IMR-90 (cell line): ENCODE measurements at regions not wholly inside any gene's neighbourhood (a gene's known extent, or its start where the extent isn't known, plus 50 kb on each side); places are given as distances from the start of the nearest gene placed in this dataset.

Source experiments
- ATAC-seq: fragments of 200-7000 bp; cut with Tn5 transposase; 2 replicates; pipeline ENCODE4 v1.9.1; 2020; ENCODE audit warnings: low read depth, mild to moderate bottlenecking, moderate library complexity
- BruUV-seq: library from RNA; stranded (reverse); fragments of 400-500 nt; replicated peaks from 2 replicates; lab custom pipeline; 2021; lab: Mats Ljungman, UMichigan
- CTCF ChIA-PET: fragments of 300-600 bp; formaldehyde crosslinking; extraction: SDS; loops from one replicate; lab custom pipeline; 2021; ENCODE audit warnings: antibody characterized with exemption; lab: Yijun Ruan, JAX
- POLR2A ChIA-PET: fragments of 300-600 bp; sonication (Branson Sonifier 250); formaldehyde crosslinking; loops from one replicate; lab custom pipeline; 2022; ENCODE audit warnings: antibody characterized with exemption; ENCODE audit not compliant: unreplicated experiment; lab: Charles Lee
- DNase-seq: peaks from one replicate; pipeline ENCODE4 v3.0.0; 2013
- H2AFZ ChIP-seq: replicated peaks from 2 replicates; pipeline ENCODE3; 2013; ENCODE audit warnings: low read length, mild to moderate bottlenecking; ENCODE audit not compliant: poor library complexity
- H2AK5ac ChIP-seq: 2 replicates; pipeline ENCODE4 v1.6.1; 2013; ENCODE audit warnings: low read depth, low read length, inconsistent platforms
- H2AK9ac ChIP-seq: replicated peaks from 2 replicates; pipeline ENCODE3; 2013; ENCODE audit warnings: mild to moderate bottlenecking, low read depth, low read length, moderate library complexity; ENCODE audit not compliant: poor library complexity
- H2BK120ac ChIP-seq: 2 replicates; pipeline ENCODE4 v1.6.1; 2013; ENCODE audit warnings: low read depth, low read length, inconsistent platforms
- H2BK15ac ChIP-seq: 3 replicates; pipeline ENCODE4 v1.6.1; 2013; ENCODE audit warnings: low read depth, low read length, inconsistent platforms
- H2BK20ac ChIP-seq: 2 replicates; pipeline ENCODE4 v1.6.1; 2013; ENCODE audit warnings: low read depth, mild to moderate bottlenecking, inconsistent platforms, low read length, moderate library complexity
- H2BK5ac ChIP-seq: 2 replicates; pipeline ENCODE4 v1.6.1; 2013; ENCODE audit warnings: mild to moderate bottlenecking, low read depth, low read length, inconsistent platforms; ENCODE audit not compliant: poor library complexity, severe bottlenecking
- H3K14ac ChIP-seq: replicated peaks from 2 replicates; pipeline ENCODE4 v1.6.1; 2013; ENCODE audit warnings: low read depth, low read length, inconsistent platforms
- H3K18ac ChIP-seq: 2 replicates; pipeline ENCODE4 v1.6.1; 2013; ENCODE audit warnings: low read depth, low read length, control low read depth
- H3K23ac ChIP-seq: 2 replicates; pipeline ENCODE4 v1.6.1; 2013; ENCODE audit warnings: low read depth, low read length, inconsistent platforms
- H3K27ac ChIP-seq: 2 replicates; pipeline ENCODE4 v1.5.1; 2013; ENCODE audit warnings: mild to moderate bottlenecking, control low read depth, low read length; ENCODE audit not compliant: insufficient read depth
- H3K27me3 ChIP-seq: 2 replicates; pipeline ENCODE4 v1.6.1; 2013; ENCODE audit warnings: low read length; ENCODE audit not compliant: control insufficient read depth, insufficient read depth
- H3K36me3 ChIP-seq: 2 replicates; pipeline ENCODE4 v1.6.1; 2013; ENCODE audit warnings: low read length, mixed read lengths; ENCODE audit not compliant: control insufficient read depth, insufficient read depth
- H3K4ac ChIP-seq: 2 replicates; pipeline ENCODE4 v1.6.1; 2013; ENCODE audit warnings: low read depth, low read length, inconsistent platforms
- H3K4me1 ChIP-seq: 2 replicates; pipeline ENCODE4 v1.6.1; 2013; ENCODE audit warnings: low read length, mixed read lengths; ENCODE audit not compliant: control insufficient read depth, insufficient read depth
- H3K4me2 ChIP-seq: 2 replicates; pipeline ENCODE4 v1.6.1; 2013; ENCODE audit warnings: low read depth, mild to moderate bottlenecking, control low read depth, low read length, moderate library complexity
- H3K4me3 ChIP-seq: 2 replicates; pipeline ENCODE4 v1.5.1; 2013; ENCODE audit warnings: low read depth, mild to moderate bottlenecking, control low read depth, low read length, moderate library complexity; ENCODE audit not compliant: insufficient read depth
- H3K56ac ChIP-seq: 2 replicates; pipeline ENCODE4 v1.6.1; 2013; ENCODE audit warnings: low read length, inconsistent platforms; ENCODE audit not compliant: insufficient read depth; ENCODE audit errors: extremely low read depth
- H3K79me1 ChIP-seq, 2 experiments: 2 replicates each; pipeline ENCODE4 v1.6.1; 2013; ENCODE audit warnings: low read length in 2 of 2, inconsistent platforms in 1 of 2, low read depth in 1 of 2
- H3K9ac ChIP-seq: 2 replicates; pipeline ENCODE4 v1.6.1; 2013; ENCODE audit warnings: low read depth, low read length, control low read depth
- H3K9me1 ChIP-seq: 2 replicates; pipeline ENCODE4 v1.6.1; 2013; ENCODE audit warnings: low read length, inconsistent platforms; ENCODE audit not compliant: insufficient read depth
- H3K9me3 ChIP-seq: 2 replicates; pipeline ENCODE4 v1.6.1; 2013; ENCODE audit warnings: low read length; ENCODE audit not compliant: control insufficient read depth, insufficient read depth
- H4K20me1 ChIP-seq: 2 replicates; pipeline ENCODE4 v1.6.1; 2013; ENCODE audit warnings: low read length, inconsistent platforms; ENCODE audit not compliant: insufficient read depth
- H4K5ac ChIP-seq: 2 replicates; pipeline ENCODE4 v1.6.1; 2013; ENCODE audit warnings: mild to moderate bottlenecking, low read depth, low read length, control low read depth
- H4K8ac ChIP-seq, 2 experiments: 2 replicates each; pipeline ENCODE4 v1.6.1; 2013; ENCODE audit warnings: low read depth in 2 of 2, low read length in 2 of 2, control low read depth in 1 of 2, inconsistent platforms in 1 of 2
- H4K91ac ChIP-seq: 2 replicates; pipeline ENCODE4 v1.6.1; 2013; ENCODE audit warnings: low read depth, low read length, inconsistent platforms; ENCODE audit not compliant: insufficient read depth
- BHLHE40 ChIP-seq: fragments of 150-350 bp; IDR thresholded peaks from 2 replicates; pipeline ENCODE4 v1.6.1; 2016; ENCODE audit warnings: mild to moderate bottlenecking, low read depth, low read length
- CEBPB ChIP-seq: IDR thresholded peaks from 2 replicates; pipeline ENCODE4 v1.6.1; 2012; ENCODE audit warnings: low read depth, low read length, improper control_type of control experiment
- CHD1 ChIP-seq: IDR thresholded peaks from 2 replicates; pipeline ENCODE4 v1.6.1; 2012; ENCODE audit warnings: low read depth, low read length, improper control_type of control experiment
- ELK1 ChIP-seq: fragments of 150-350 bp; IDR thresholded peaks from 2 replicates; pipeline ENCODE4 v1.6.1; 2016; ENCODE audit warnings: low read depth, mild to moderate bottlenecking, low read length, moderate library complexity, borderline replicate concordance
- FOS ChIP-seq: fragments of 150-350 bp; IDR thresholded peaks from 2 replicates; pipeline ENCODE4 v1.6.1; 2016; ENCODE audit warnings: low read depth, low read length
- MAFK ChIP-seq: IDR thresholded peaks from 2 replicates; pipeline ENCODE4 v1.6.1; 2012; ENCODE audit warnings: low read depth, low read length, improper control_type of control experiment
- MAZ ChIP-seq: IDR thresholded peaks from 2 replicates; pipeline ENCODE4 v1.6.1; 2012; ENCODE audit warnings: low read depth, mild to moderate bottlenecking, low read length, improper control_type of control experiment, moderate library complexity, borderline replicate concordance
- MXI1 ChIP-seq: IDR thresholded peaks from 2 replicates; pipeline ENCODE4 v1.6.1; 2012; ENCODE audit warnings: low read depth, mild to moderate bottlenecking, low read length, moderate library complexity, borderline replicate concordance
- NFE2L2 ChIP-seq: fragments of 150-350 bp; IDR thresholded peaks from 2 replicates; pipeline ENCODE4 v1.6.1; 2016; ENCODE audit warnings: low read depth, mild to moderate bottlenecking, low read length
- POLR2A ChIP-seq: IDR thresholded peaks from 2 replicates; pipeline ENCODE4 v1.6.1; 2012; ENCODE audit warnings: mild to moderate bottlenecking, low read depth, low read length
- RAD21 ChIP-seq: IDR thresholded peaks from 2 replicates; pipeline ENCODE4 v1.6.1; 2012; ENCODE audit warnings: low read length, improper control_type of control experiment
- RCOR1 ChIP-seq: IDR thresholded peaks from 2 replicates; pipeline ENCODE4 v1.6.1; 2012; ENCODE audit warnings: mild to moderate bottlenecking, low read length, improper control_type of control experiment; ENCODE audit not compliant: insufficient replicate concordance
- RFX5 ChIP-seq: IDR thresholded peaks from 2 replicates; pipeline ENCODE4 v1.8.0; 2012; ENCODE audit warnings: low read depth, mild to moderate bottlenecking, low read length, moderate library complexity
- SMC3 ChIP-seq: fragments of 150-350 bp; IDR thresholded peaks from 2 replicates; pipeline ENCODE4 v1.6.1; 2016; ENCODE audit warnings: low read depth, mild to moderate bottlenecking, antibody characterized with exemption, low read length, moderate library complexity
- USF2 ChIP-seq: fragments of 150-350 bp; IDR thresholded peaks from 2 replicates; pipeline ENCODE4 v1.6.1; 2017; ENCODE audit warnings: mild to moderate bottlenecking, antibody characterized with exemption, low read length, low read depth
- WGBS, 2 experiments: methylation state at CpG; one replicate each; pipeline versions ENCODE4 v1.1.5 to v1.1.7; 2013; ENCODE audit warnings: missing lambda C conversion rate in 2 of 2; ENCODE audit not compliant: insufficient read length in 1 of 2; ENCODE audit errors: extremely low coverage in 2 of 2; 5-methylcytosine and 5-hydroxymethylcytosine counted together
- dilution Hi-C: fragments of 300-500 bp; cut with HindIII; formaldehyde crosslinking; loops from one replicate; pipeline ENCODE4 v1.14.3; 2018; ENCODE audit warnings: low sequenced_read_pairs; ENCODE audit not compliant: unreplicated experiment
- in situ Hi-C: fragments of 300-500 bp; cut with MboI; formaldehyde crosslinking; loops from 3 replicates; pipeline ENCODE4 v1.14.3; 2019; ENCODE audit warnings: low sequenced_read_pairs, inconsistent platforms, mixed read lengths
- intact Hi-C: fragments of 100-400 bp; cut with micrococcal nuclease; formaldehyde crosslinking; loops from 2 replicates; pipeline ENCODE4 v1.10.0; 2022
- TF ChIP-seq, protein P1 (sequence below): conservative IDR thresholded peaks from 2 replicates; pipeline ENCODE4 v1.5.1; 2012; ENCODE audit warnings: mild to moderate bottlenecking, low read depth, low read length, improper control_type of control experiment

DNA sequence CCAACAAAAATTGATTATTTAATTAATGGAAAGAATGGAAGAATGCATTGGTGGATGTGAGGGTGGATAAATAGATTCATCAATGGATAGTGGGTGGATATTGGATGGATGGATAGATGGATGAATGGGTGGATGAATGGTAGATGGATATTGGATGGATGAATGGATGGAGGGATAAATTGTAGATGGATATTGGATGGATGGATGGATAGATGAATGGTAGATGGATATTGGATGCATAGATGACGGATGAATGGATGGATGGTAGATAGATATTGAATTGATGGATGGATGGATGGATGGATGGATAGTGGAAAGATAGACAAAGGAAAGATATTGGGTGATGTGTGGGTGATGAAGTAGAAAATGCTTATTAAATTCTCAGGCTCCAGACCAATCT, 123.6 kb upstream of the KAZN start:
- Histone ChIP-seq H3K14ac (no peak overlapping the region), H2AK9ac (no peak overlapping the region), H3K27me3 (peaks cover 2% of the 10 kb centered on the region; the same call in 1 of the 2 replicates), H2AFZ (no peak overlapping the region), H3K23ac (no peak overlapping the region), H3K9me3 (no peaks in the 10 kb centered on the region), H3K9ac (no peak overlapping the region), H4K20me1 (no peaks in the 10 kb centered on the region), H3K9me1 (no peaks in the 10 kb centered on the region), H3K36me3 (no peaks in the 10 kb centered on the region), H3K56ac (no peak overlapping the region), H2BK20ac (no peak overlapping the region), H4K5ac (no peak overlapping the region), H3K79me1 (no peaks in the 10 kb centered on the region), H3K4me2 (no peak overlapping the region), H3K4me1 (no peaks in the 10 kb centered on the region), H3K18ac (no peak overlapping the region), H2BK120ac (no peak overlapping the region), H2BK15ac (no peak overlapping the region), H3K4me3 (no peak overlapping the region), H3K4ac (no peak overlapping the region), H2BK5ac (peak overlapping the region; percentile 5), H3K27ac (no peak overlapping the region), H4K91ac (no peak overlapping the region), H4K8ac (no peak overlapping the region), H2AK5ac (no peak overlapping the region)
- TF ChIP-seq RCOR1 (no peak), RAD21 (no peak), ELK1 (no peak), CHD1 (no peak), MAZ (no peak), SMC3 (no peak), NFE2L2 (no peak), USF2 (no peak), BHLHE40 (no peak), FOS (no peak), RFX5 (no peak), MAFK (no peak), POLR2A (no peak), MXI1 (no peak), CEBPB (no peak)
- TF ChIP-seq, protein P1, sequence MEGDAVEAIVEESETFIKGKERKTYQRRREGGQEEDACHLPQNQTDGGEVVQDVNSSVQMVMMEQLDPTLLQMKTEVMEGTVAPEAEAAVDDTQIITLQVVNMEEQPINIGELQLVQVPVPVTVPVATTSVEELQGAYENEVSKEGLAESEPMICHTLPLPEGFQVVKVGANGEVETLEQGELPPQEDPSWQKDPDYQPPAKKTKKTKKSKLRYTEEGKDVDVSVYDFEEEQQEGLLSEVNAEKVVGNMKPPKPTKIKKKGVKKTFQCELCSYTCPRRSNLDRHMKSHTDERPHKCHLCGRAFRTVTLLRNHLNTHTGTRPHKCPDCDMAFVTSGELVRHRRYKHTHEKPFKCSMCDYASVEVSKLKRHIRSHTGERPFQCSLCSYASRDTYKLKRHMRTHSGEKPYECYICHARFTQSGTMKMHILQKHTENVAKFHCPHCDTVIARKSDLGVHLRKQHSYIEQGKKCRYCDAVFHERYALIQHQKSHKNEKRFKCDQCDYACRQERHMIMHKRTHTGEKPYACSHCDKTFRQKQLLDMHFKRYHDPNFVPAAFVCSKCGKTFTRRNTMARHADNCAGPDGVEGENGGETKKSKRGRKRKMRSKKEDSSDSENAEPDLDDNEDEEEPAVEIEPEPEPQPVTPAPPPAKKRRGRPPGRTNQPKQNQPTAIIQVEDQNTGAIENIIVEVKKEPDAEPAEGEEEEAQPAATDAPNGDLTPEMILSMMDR: no peak
- ATAC-seq: no peak
- ChIA-PET CTCF (no interaction called here), POLR2A (no interaction called here)
- DNase-seq: no peak
- intact Hi-C loops (no loop called here), in situ Hi-C loops (no loop called here), dilution Hi-C loops (no loop called here)
- WGBS, 2 experiments: 71 to 100% methylated on average over 1 of the region's 1 CpG
- no TSS peak for BruUV-seq
